SK-N-MC (cell line): ENCODE measurements at regions not wholly inside any gene's neighbourhood (a gene's known extent, or its start where the extent isn't known, plus 50 kb on each side); places are given as distances from the start of the nearest gene placed in this dataset.

Experiments
- EZH2 ChIP-seq: fragments of 200-600 bp; sonication (generic); IDR thresholded peaks from one replicate; pipeline ENCODE4 v1.6.1; 2017; ENCODE audit warnings: antibody characterized with exemption
- FOXP2 ChIP-seq: optimal IDR thresholded peaks from 2 replicates; pipeline ENCODE3; 2011; ENCODE audit warnings: mild to moderate bottlenecking, moderate library complexity; ENCODE audit not compliant: insufficient read depth; ENCODE audit errors: extremely low read length, control extremely low read depth
- POLR2AphosphoS5 ChIP-seq: IDR thresholded peaks from 2 replicates; pipeline ENCODE4 v1.6.1; 2012; ENCODE audit warnings: mild to moderate bottlenecking, low read depth, low read length, borderline replicate concordance

GRCh38 chr22:22744412-22745224 is 100.2 kb downstream of the GGTLC2 start:
- TF ChIP-seq EZH2 (no peak), POLR2AphosphoS5 (no peak), FOXP2 (no peak)
